Glomerular endothelial cell (primary cell): ENCODE measurements at regions not wholly inside any gene's neighbourhood (a gene's known extent, or its start where the extent isn't known, plus 50 kb on each side); places are given as distances from the start of the nearest gene placed in this dataset.

ENCODE experiments used
- DNase-seq: peaks from one replicate; pipeline ENCODE4 v3.0.0-alpha.2; 2011; ENCODE audit warnings: low read depth, low spot score; ENCODE audit errors: extremely low read depth

DNA sequence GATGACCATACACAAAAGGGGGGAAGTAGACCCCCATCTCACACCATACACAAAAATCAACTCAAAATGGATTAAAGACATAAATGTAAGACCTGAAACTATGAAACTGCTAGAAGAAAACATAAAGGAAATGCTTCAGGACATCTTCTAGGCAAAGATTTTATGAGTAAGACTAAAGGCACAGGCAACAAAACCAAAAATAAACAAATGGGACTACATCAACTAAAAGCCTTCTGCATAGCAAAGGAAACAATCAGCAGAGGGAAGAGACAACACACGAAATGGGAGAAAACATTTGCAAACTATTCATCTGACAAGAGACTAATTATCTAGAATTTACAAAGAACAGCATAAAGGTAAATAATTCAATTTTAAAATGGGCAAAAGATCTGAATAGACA, 152.1 kb downstream of the AXIN2 start:
- DNase-seq = no peak

DNA sequence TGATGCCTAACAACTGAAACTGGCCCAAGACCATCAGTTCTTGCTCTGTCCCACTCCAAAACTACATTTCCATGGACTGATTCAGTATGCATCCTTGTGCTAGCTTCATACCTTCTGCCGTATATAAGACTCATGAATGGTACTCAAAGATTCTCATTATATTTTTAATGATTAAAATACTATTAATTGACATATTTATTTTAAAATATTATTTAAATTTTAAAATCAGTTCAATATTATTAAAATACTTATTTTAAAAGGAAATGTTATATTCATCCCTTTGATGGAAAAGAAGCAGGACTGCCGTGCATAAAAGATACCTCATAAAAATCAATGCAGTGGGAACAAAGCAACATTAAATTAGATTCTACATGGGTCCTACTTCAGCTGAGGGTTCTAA, 153.4 kb downstream of the AXIN2 start:
- DNase-seq = no peak

DNA sequence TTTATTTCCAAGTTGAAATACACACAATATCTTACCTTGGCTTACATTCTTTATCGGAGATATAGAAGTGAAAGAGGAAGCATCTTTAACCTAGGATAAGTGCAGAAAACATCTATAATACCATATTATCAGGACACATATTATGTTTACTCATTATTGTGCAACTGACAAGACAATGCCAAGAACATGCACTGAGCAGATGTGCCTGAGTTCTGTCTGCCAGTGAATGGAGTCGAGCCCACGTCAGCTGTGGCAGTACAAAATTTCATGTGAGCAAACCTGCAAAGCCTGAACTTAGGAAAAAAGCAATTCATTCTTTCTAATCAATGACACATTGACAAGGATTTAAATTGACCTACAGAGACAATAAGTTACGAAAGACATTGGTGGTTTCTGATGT, 154.4 kb downstream of the AXIN2 start:
- DNase-seq = no peak

DNA sequence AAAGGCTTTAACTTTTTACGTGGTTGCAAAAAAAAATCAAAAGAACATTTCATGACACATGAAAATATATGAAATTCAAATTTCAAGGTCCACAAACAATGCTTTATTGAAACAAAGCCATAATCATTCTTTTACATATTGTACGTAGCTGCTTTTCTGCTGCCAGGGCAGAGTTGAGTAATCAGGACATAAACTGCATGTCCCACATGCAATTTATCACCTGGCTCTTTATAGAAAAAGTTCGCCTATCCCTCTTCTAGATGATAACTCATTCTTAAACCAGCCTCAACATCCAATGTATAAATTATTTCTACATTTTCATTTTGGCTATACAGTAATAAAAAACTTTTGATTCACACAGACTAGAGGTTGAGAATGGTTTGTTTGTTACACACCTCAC, 154.9 kb downstream of the AXIN2 start:
- DNase-seq = no peak

DNA sequence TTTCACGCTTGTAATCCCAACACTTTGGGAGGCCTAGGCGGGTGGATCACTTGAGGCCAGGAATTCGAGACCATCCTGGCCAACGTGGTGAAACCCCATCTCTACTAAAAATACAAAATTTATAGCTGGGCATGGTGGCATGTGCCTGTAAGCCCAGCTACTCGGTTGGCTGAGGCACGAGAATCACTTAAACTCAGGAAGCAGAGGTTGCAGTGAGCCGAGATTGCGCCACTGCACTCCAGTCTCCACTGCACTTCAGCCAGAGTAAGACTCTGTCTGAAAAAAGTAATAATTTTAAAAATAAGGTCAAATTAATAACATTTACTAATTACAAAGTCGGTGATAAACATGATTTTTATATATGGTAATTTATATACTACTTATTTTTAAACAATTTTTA, 155.9 kb downstream of the AXIN2 start:
- no peak for DNase-seq

DNA sequence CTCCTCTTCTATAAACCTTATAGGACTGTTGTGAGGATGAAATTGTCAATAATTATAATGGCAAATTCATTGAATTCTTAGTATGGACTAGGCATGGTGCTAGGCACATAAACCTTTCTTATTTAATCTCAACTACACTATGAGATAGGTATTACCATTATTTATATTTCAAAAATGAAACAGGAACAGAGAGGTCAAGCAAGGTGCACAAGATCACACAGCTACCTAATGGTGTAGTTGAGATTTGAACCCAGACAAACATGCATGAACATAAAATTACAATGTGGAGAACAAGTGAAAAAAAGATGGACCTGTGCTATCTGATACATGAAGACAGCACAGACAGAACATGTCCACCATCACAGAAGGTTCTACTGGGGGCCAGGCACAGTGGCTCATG, 156.7 kb downstream of the AXIN2 start:
- DNase-seq = no peak

DNA sequence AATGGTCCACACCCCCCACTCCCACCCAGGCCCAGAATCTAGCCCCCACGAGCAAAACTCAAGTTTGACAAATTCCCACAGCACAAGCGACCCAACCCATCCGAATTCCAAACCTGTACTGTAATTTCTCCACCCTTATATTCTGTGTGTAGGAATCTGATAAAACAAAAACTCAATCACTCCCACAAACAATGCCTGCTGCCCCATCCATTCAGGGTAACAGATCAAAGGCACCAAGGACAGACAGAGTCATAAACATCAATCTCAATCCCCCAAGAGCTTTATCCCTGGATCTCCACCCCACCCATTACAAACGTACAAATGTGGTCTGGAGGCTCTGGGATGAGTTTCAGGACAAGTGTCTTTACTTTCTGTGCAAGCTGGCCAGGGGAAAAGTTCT, 157.8 kb downstream of the AXIN2 start:
- no peak for DNase-seq

DNA sequence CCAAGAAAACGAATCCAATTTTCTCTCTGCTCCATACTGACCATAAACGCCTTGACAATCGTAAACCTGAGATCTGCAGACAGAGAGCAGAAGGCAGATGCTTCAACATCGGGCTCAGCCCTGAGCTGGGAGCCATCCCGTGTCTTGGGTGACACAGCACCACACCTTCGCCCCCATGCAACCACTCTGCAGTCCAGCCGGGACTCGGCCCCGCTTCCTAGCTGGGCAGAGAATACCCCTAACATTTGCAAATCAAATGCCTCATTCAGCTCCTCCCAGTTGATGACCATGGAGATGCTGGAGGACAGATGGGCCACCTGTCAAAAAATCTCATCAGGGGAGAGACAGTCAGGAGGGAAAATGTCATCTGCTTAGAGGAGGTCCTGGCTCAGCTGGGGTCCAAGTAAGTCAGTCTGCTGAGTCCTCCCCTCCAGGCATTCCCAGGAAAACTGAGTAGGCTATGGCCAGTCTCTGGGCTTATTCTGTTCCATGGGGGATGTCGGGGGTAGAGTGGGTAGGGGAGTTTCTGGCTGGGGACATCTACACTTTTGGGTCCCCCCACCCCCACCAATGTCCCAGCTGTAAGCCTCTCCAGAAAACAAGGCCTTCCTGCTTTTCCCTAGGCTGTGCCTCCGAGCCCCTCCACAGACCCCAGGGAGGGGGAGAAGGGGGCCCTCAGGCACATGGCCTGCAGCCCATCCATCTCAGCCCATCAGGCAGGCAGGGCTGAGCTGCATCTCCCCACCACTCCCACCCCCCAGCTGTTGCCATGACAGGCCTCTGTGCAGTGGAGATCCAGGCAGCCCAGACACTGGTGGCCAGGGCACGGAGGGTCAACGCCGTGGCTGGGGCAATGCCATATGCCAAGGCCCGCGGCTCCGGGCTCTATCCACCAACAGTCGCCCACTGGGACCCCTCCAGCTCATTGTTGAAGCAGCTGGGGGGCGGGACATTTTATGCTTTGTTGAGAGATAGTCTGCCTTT, 158.6 kb downstream of the AXIN2 start:
- no peak for DNase-seq

DNA sequence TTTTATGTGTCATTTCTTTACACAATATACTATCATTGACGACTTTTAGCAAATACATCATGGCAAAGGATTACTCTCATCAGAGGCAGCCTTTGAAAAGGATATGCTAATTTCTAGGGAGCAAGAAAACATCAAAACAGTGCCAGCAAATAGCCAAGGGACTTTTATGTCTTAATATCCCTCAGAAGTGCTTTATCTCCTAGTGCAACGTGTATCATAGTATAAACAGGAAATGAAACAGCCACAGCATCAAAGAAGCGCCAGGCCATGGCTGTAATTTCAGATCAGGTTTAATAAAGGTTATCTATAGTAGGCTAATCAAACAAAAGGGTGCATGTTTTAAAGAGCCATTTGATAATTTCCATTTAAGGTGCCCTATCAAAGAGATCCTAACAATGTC, 159.9 kb downstream of the AXIN2 start:
- DNase-seq = no peak

DNA sequence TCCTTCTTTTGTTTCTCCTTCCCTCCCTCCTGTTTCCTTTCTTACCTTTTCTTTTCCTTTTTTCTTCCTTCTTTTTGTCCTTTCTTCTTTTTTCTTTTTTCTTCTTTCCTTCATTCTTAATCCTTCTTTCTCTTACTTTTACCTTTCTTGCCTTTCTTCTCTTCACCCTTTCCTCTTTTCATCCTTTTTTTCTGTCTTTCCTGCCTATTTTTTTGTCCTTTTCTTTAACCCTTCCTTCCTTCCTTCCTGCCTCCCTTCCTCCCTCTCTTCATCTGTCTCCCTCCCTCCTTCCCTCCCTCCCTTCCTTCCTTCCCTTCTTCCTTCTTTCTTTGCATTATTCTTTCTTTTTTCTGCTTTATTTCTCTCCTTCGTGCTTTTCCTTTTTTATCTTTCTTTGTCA, 160.7 kb downstream of the AXIN2 start:
- DNase-seq = no peak

DNA sequence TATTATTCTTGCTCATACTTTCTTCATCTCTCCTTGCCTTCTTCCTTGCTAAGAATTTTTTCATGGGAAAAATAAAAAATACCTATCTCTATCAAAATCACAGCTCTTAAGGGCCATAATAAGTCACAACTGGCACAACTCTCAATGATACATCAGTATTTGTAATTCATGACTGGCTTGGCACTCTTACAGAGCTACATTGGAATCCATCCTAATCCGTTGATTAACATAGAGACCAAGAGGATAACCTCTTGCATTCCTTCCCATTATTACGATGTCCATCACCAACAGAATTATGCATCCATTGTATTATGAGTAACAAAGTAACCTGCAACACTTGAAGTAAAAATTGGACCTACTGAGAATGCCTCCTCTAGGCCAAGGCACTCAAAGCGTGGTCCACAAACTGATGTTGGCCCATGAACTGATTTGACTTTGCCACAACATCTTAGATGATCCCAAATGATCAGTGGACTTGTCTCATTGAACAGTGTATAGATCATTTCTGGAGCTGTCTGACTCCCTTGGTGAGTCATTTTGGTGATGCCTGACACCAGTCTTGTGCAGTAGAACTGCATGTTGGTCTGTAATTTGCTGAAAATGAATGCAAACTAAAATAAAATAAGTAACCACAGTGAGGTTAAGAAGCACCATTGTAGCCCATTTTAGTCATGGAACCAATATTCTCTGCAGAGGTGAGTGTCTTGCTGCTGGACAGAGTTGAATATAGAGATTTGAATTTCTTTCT, 163.2 kb downstream of the AXIN2 start:
- no peak for DNase-seq

DNA sequence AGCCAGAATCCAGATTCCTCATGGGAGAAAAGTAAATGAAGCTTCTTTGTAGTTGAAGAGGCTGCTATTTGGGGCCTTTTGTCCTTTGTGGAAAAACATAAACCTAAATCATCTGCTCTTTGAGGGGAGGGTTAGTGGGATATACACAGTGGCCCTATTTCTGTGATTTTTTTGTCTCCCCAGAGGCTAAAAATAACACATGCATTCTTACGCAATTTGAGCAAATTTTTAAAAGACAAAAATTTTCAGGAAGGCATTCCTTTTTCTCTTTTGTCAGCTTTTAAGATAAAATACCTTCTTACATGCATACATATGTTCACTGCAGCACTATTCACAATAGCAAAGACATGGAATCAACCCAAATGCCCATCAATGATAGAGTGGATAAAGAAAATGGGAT, 165.5 kb downstream of the AXIN2 start:
- no peak for DNase-seq

DNA sequence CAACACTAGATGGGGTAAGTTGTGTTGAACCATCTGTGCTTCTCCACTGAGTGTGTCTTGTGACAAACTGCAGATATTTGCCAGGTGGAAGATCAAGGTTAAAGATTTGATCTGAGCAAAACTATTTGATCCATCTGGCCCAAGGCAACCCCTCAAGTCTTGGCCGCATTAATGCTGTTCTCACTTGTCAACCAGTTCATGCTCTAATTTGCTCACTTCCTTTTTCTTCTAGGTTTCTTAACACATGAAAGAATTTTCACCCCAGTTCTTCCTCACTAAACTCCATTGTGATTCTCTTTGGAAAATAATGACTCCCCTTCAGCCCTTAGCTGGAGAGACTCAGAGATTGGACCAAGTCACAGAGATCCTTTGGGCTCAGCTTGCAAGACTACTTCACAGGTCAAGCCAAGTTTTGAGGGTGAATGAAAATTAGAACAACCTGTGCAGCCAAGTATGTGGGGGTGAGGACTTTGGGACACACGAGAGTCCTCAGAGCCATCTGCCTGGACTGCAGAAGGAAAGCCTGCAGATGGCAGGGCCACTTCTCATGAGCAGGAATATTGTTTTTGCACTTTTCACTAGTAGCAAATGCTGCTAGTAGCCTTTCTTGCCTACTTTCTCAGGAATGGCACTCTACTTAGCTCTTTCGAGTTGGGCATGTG, 166.5 kb downstream of the AXIN2 start:
- no peak for DNase-seq

DNA sequence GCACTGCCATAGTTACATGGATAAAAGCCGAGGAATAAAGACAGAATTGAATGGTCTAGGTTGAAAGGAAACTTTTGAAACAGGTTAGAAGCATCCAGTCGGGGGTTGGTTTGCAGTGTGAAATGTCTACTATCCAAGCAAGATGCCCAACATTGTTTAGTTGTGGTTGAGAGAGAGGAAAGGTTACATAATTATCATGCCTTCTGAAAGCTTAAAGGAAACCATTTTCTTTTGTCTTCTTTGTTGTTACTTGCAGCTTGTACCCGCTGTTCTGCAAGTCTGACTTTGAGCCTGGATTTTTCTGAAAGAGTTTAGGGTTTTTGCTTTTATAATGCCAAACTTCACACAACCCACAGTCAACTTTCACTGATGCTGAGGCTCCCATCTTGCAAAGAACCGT, 167.9 kb downstream of the AXIN2 start:
- DNase-seq = no peak

DNA sequence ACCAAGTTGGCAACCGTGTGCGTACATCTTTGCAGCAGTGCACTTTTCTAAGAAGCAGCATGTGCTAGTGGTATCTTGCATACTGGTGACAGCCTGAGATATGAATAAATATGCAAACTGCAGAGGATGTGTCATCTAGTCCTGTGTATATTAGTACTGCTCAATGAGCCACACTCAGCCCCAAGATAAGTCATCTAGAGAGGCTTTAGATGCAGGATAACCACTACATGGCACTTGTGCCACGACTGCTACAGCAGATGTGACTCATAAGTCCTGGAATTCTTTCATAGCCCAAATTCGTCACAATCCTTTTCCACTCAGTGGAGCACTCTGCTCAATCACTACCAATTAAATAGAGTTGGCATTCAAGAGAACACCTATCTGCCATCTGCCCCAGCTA, 171.5 kb downstream of the AXIN2 start:
- no peak for DNase-seq

DNA sequence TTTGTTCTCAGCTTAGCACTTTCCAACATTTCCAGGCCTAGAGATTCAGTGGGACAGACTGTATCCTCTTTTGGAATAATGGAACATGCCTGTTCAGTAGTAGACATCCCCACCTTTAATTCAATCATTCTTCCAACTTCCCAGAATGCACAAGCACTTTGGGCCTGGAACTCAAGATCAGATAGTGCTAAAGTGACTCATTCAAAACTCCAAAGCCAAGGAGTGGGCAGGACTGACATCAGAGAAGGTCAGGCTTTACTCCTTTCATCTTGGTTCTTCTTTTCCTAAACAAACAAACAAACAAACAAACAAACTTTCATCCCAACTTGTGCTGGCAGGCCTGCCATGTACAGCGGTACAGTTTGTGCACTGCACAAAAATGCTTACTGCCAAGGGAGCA, 172.0 kb downstream of the AXIN2 start:
- DNase-seq = no peak

DNA sequence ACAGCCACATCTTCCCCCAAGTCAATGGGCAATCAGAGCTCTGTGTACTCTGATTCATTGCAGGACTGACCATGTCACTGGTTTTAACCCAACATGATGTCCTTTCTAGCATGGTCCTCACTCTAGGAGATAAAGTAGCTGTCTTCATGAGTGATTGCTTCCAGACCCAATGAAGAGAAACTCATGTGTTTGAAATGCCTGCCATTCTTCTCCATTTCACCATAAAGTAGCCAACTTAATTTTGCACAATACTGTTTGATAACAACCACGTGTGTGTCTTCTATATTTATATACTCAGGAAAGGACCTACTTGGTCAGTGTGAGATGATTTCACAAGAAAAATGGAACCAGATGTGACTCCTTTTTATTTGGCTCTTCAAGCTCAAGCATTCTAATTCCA, 172.5 kb downstream of the AXIN2 start:
- DNase-seq = no peak

DNA sequence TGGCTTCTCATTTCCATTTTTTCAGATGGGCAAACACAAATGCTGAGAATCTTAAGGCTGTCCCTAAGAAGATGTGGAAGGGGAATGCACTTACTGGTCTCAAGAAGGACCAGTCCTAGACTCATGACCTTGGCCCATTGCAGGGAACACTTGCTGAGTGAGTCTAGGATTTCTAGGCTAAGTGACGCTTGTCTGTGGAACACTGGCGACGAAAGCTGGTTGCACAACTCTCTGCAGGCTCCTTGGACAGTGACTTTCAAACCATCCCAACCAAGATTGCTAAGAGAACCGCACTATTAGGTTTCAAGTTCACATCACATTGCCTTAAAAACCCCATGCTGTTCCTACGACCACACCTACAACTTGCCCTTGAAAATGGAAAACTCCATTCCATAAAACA, 174.1 kb downstream of the AXIN2 start:
- DNase-seq = no peak

DNA sequence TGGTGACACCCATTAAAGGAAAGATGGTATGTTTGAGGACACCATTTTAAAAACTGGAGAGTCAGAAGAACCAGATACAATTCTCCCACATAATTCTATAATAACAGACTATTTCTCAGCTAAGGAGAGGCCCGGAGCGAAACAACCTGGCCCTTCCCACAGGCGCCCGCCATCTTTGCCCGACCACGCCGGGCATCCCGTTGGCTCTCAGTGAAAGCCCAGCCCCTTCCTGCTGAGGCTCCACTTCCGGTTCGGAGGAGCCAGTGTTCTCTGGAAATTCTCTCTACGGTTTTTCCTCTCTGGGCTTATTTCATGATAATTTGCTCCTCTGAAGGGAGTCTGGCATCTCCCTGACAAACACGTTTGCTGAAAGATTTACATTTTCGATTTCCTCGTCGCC, 175.7 kb downstream of the AXIN2 start:
- no peak for DNase-seq

DNA sequence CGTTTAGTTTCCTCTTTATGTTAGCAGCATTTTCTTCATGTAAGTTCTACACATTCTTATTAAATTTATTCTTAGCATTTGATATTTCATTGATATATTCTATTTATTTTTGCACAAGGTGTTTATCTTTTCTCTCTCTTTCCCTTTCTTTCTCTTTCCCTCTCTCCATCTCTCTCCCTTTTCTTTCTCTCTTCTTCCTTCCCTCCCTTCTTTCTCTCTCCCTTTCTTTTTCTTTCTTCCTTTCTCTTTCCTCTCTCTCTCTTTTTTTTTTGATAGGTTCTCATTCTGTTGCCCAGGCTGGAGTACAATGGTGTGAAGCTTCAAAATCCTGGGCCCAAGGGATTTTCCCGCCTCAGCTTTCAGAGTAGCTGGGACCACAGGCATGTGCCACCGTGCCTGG, 176.4 kb downstream of the AXIN2 start:
- DNase-seq = no peak

DNA sequence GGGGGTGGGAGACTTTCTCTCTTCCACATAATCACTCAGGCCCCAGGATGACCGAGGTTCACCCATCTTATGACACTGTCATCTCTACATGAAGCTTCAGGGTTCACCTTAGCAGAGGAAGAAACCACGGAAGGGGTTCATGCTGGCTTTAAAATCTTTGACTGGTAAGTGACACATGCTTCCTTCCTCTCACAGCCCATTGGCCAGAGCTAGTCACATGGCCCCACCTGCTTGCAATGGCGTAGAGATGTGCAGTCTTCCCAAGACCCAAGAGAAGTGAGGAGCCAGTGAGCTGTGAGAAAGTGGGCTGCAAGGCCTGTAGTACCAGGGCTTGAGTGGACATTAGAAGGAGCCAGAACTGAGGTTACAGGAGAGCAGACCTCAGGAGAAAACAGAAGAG, 180.3 kb downstream of the AXIN2 start:
- no peak for DNase-seq

DNA sequence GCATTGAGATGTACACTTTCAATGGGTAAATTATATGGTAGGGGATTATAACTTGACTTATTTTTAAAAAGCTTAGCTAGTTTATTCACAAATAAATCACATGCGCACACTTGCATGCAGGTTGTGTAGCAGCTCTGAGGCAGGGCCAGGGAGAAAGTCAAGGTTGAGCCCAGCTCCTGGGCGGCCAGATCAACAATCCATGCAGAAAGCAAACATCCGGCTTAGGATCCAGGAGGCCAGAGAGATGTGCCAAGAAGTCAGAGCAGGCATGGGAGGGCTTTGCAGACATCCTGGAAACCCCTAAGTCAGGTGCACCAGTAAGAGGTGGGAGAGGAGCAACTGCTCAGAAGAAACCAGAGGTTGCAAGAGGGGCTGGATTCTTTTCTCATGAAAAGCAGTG, 186.5 kb downstream of the AXIN2 start:
- no peak for DNase-seq
